ENCODE measurements at regions not wholly inside any gene's neighbourhood (a gene's known extent, or its start where the extent isn't known, plus 50 kb on each side); places are given as distances from the start of the nearest gene placed in this dataset.

GRCh38 chr1:168482106-168482505 lies 61.7 kb downstream of the XCL2 start:
- H3K27ac ChIP-seq (ENCODE audit: low read depth, low read length): no peak overlapping the region
- H3K9me3 ChIP-seq (ENCODE audit: control insufficient read depth, insufficient read depth, low read length): no peaks in the 10 kb centered on the region
- no peak for DNase-seq (ENCODE audit: low read depth, low spot score)
- CTCF ChIA-PET: interaction anchor here (1.1 to 1.7 kb wide), 5 partner anchors 12 to 866 kb away, joined by 3 to 5 read pairs (median 3); no protein-coding TSS in a partner anchor
- POLR2A ChIA-PET: no interaction called here
- no peak for TF ChIP-seq CTCF (IDR thresholded peaks at IDR 0.05; ENCODE audit: low read depth, low read length)
- no peak overlapping the region for H3K4me3 ChIP-seq (ENCODE audit: low read depth, low read length)
- no peaks in the 10 kb centered on the region for H3K27me3 ChIP-seq (ENCODE audit: control insufficient read depth, insufficient read depth, low read length)

GRCh38 chr1:168481586-168481985 lies 62.2 kb downstream of the XCL2 start:
- DNase-seq (ENCODE audit: low read depth, low spot score): no peak
- H3K4me3 ChIP-seq (ENCODE audit: low read depth, low read length): no peak overlapping the region
- CTCF ChIA-PET: interaction anchor here (1.1 to 1.7 kb wide), 4 partner anchors 11 to 867 kb away, joined by 3 to 5 read pairs (median 4); no protein-coding TSS in a partner anchor
- no peaks in the 10 kb centered on the region for H3K27me3 ChIP-seq (ENCODE audit: control insufficient read depth, insufficient read depth, low read length)
- H3K27ac ChIP-seq (ENCODE audit: low read depth, low read length): no peak overlapping the region
- no peak for TF ChIP-seq CTCF (IDR thresholded peaks at IDR 0.05; ENCODE audit: low read depth, low read length)
- POLR2A ChIA-PET: no interaction called here
- no peaks in the 10 kb centered on the region for H3K9me3 ChIP-seq (ENCODE audit: control insufficient read depth, insufficient read depth, low read length)

- H3K27me3 ChIP-seq (ENCODE audit: control insufficient read depth, insufficient read depth, low read length): no peaks in the 10 kb centered on the region
- no peaks in the 10 kb centered on the region for H3K9me3 ChIP-seq (ENCODE audit: control insufficient read depth, insufficient read depth, low read length)
- H3K4me3 ChIP-seq (ENCODE audit: low read depth, low read length): no peak overlapping the region
- TF ChIP-seq CTCF (IDR thresholded peaks at IDR 0.05; ENCODE audit: low read depth, low read length): no peak
- ChIA-PET CTCF (interaction anchor here (1.7 kb wide), 1 partner anchor 11 kb away, joined by 5 read pairs; no protein-coding TSS in a partner anchor), POLR2A (no interaction called here)
- H3K27ac ChIP-seq (ENCODE audit: low read depth, low read length): no peak overlapping the region
- no peak for DNase-seq (ENCODE audit: low read depth, low spot score)
Observed at GRCh38 chr1:168480997-168481396, 62.8 kb downstream of the XCL2 start.

GRCh38 chr1:168477792-168478191 lies 66.0 kb downstream of the XCL2 start:
- Histone ChIP-seq H3K4me3 (ENCODE audit: low read depth, low read length) (no peak overlapping the region), H3K27ac (ENCODE audit: low read depth, low read length) (no peak overlapping the region), H3K27me3 (ENCODE audit: control insufficient read depth, insufficient read depth, low read length) (no peaks in the 10 kb centered on the region), H3K9me3 (ENCODE audit: control insufficient read depth, insufficient read depth, low read length) (no peaks in the 10 kb centered on the region; the same call in 1 of the 2 replicates)
- TF ChIP-seq CTCF (IDR thresholded peaks at IDR 0.05; ENCODE audit: low read depth, low read length): no peak
- ChIA-PET CTCF (no interaction called here), POLR2A (no interaction called here)
- no peak for DNase-seq (ENCODE audit: low read depth, low spot score)

- DNase-seq (ENCODE audit: low read depth, low spot score): no peak
- POLR2A ChIA-PET: no interaction called here
- CTCF ChIA-PET: no interaction called here
- Histone ChIP-seq H3K27me3 (ENCODE audit: control insufficient read depth, insufficient read depth, low read length) (no peaks in the 10 kb centered on the region), H3K27ac (ENCODE audit: low read depth, low read length) (no peak overlapping the region), H3K4me3 (ENCODE audit: low read depth, low read length) (no peak overlapping the region), H3K9me3 (ENCODE audit: control insufficient read depth, insufficient read depth, low read length) (no peaks in the 10 kb centered on the region; the same call in 1 of the 2 replicates)
- no peak for TF ChIP-seq CTCF (IDR thresholded peaks at IDR 0.05; ENCODE audit: low read depth, low read length)
Observed at GRCh38 chr1:168476588-168477385, 67.0 kb downstream of the XCL2 start.

Measured in AG04450 (cell line).